Breast epithelium (tissue), 4 donors: ENCODE measurements at regions not wholly inside any gene's neighbourhood (a gene's known extent, or its start where the extent isn't known, plus 50 kb on each side); places are given as distances from the start of the nearest gene placed in this dataset.

ENCODE experiments used
- DNase-seq, 2 donors: peaks; one replicate each; pipeline ENCODE4 v3.0.0-alpha.2; 2019; ENCODE audit warnings: low spot score in 2 of 2
- H3K27ac ChIP-seq, 2 donors: fragments of 200-600 bp; sonication (generic) in 1 of 2; one replicate each; pipeline ENCODE4 v1.5.1; 2016 to 2019; ENCODE audit warnings: mild to moderate bottlenecking in 1 of 2
- H3K27me3 ChIP-seq, 2 donors: fragments of 200-600 bp; sonication (generic) in 1 of 2; one replicate each; pipeline versions ENCODE4 v1.5.1 to v1.6.0; 2017 to 2019; ENCODE audit warnings: control low read depth in 1 of 2, mild to moderate bottlenecking in 1 of 2
- H3K36me3 ChIP-seq: fragments of 200-600 bp; one replicate; pipeline ENCODE4 v1.5.1; 2019
- H3K4me1 ChIP-seq, 2 donors: fragments of 200-600 bp; sonication (generic); one replicate each; pipeline ENCODE4 v1.5.1; 2016 to 2019; ENCODE audit warnings: control low read depth in 1 of 2
- H3K4me3 ChIP-seq, 3 donors: fragments of 200-600 bp; sonication (generic); 1 replicate in 2 of 3; 2 replicates in 1 of 3; pipeline ENCODE4 v1.5.1; 2016 to 2019; ENCODE audit warnings: mild to moderate bottlenecking in 3 of 3, moderate library complexity in 2 of 3
- H3K9me3 ChIP-seq, 2 donors: fragments of 200-600 bp; sonication (generic) in 1 of 2; one replicate each; pipeline ENCODE4 v1.5.1; 2016 to 2019; ENCODE audit warnings: control low read depth in 1 of 2
- CTCF ChIP-seq, 3 donors: fragments of 450-650 bp; IDR thresholded peaks; one replicate each; pipeline ENCODE4 v1.5.1; 2016 to 2017; ENCODE audit warnings: antibody characterized with exemption in 3 of 3, mild to moderate bottlenecking in 3 of 3, moderate library complexity in 3 of 3
- POLR2A ChIP-seq: fragments of 450-650 bp; IDR thresholded peaks from one replicate; pipeline ENCODE4 v1.6.1; 2016; ENCODE audit warnings: antibody characterized with exemption, mild to moderate bottlenecking, moderate library complexity
- POLR2AphosphoS5 ChIP-seq, 3 donors: sonication (generic); formaldehyde crosslinking; IDR thresholded peaks; one replicate each; pipeline ENCODE4 v1.6.1; 2017; ENCODE audit warnings: antibody characterized with exemption in 3 of 3
- intact Hi-C: fragments of 100-400 bp; cut with DNase I; formaldehyde crosslinking; loops from one replicate; pipeline ENCODE4 v1.15.1; 2023; ENCODE audit warnings: low total_unique reads

GRCh38 chr4:176897226-176897625 is 104.5 kb upstream of the VEGFC start:
- intact Hi-C loops: no loop called here
- no peak overlapping the region for H3K27ac ChIP-seq
- H3K4me1 ChIP-seq: no peaks in the 10 kb centered on the region
- no peak overlapping the region for H3K4me3 ChIP-seq
- TF ChIP-seq POLR2AphosphoS5 (IDR thresholded peaks at IDR 0.05) (no peak), CTCF (IDR thresholded peaks at IDR 0.05) (no peak), POLR2A (no peak)
- no peaks in the 10 kb centered on the region for H3K9me3 ChIP-seq
- no peaks in the 10 kb centered on the region for H3K27me3 ChIP-seq
- DNase-seq: no peak
- no peaks in the 10 kb centered on the region for H3K36me3 ChIP-seq

- TF ChIP-seq POLR2A (no peak), POLR2AphosphoS5 (IDR thresholded peaks at IDR 0.05) (no peak), CTCF (IDR thresholded peaks at IDR 0.05) (no peak)
- DNase-seq: no peak
- no peaks in the 10 kb centered on the region for H3K4me1 ChIP-seq
Observed at GRCh38 chr4:176898791-176899190, 106.1 kb upstream of the VEGFC start.

GRCh38 chr4:176902710-176903323 is 110.1 kb upstream of the VEGFC start:
- H3K4me3 ChIP-seq: no peak overlapping the region
- DNase-seq: no peak
- no peaks in the 10 kb centered on the region for H3K9me3 ChIP-seq
- H3K36me3 ChIP-seq: no peaks in the 10 kb centered on the region
- no peaks in the 10 kb centered on the region for H3K4me1 ChIP-seq
- TF ChIP-seq POLR2AphosphoS5 (IDR thresholded peaks at IDR 0.05) (no peak), CTCF (IDR thresholded peaks at IDR 0.05) (no peak), POLR2A (no peak)
- intact Hi-C loops: no loop called here
- H3K27me3 ChIP-seq: no peaks in the 10 kb centered on the region
- no peak overlapping the region for H3K27ac ChIP-seq

More at GRCh38 chr4:176898791-176899190, 106.1 kb upstream of the VEGFC start:
- no peaks in the 10 kb centered on the region for H3K36me3 ChIP-seq
- H3K4me3 ChIP-seq: no peak overlapping the region
- H3K9me3 ChIP-seq: no peaks in the 10 kb centered on the region
- intact Hi-C loops: no loop called here
- no peaks in the 10 kb centered on the region for H3K27me3 ChIP-seq
- no peak overlapping the region for H3K27ac ChIP-seq

GRCh38 chr4:176906709-176907108 is 114.0 kb upstream of the VEGFC start:
- intact Hi-C loops: no loop called here
- Histone ChIP-seq H3K27ac (no peak overlapping the region), H3K27me3 (no peaks in the 10 kb centered on the region), H3K36me3 (no peaks in the 10 kb centered on the region), H3K4me3 (no peak overlapping the region), H3K4me1 (no peaks in the 10 kb centered on the region), H3K9me3 (no peaks in the 10 kb centered on the region)
- TF ChIP-seq CTCF (IDR thresholded peaks at IDR 0.05) (no peak), POLR2A (no peak), POLR2AphosphoS5 (IDR thresholded peaks at IDR 0.05) (no peak)
- DNase-seq: no peak

- no peak for TF ChIP-seq CTCF (IDR thresholded peaks at IDR 0.05)
- TF ChIP-seq POLR2AphosphoS5 (IDR thresholded peaks at IDR 0.05): no peak
- TF ChIP-seq POLR2A: no peak
- no peak for DNase-seq
Observed at GRCh38 chr4:176910646-176911045, 117.9 kb upstream of the VEGFC start.

More at GRCh38 chr4:176910646-176911045, 117.9 kb upstream of the VEGFC start:
- H3K9me3 ChIP-seq: peaks cover 2 to 20% of the 10 kb centered on the region in 2 donors
- no peaks in the 10 kb centered on the region for H3K36me3 ChIP-seq
- H3K4me3 ChIP-seq: no peak overlapping the region
- intact Hi-C loops: no loop called here
- no peaks in the 10 kb centered on the region for H3K27me3 ChIP-seq
- no peaks in the 10 kb centered on the region for H3K4me1 ChIP-seq
- no peak overlapping the region for H3K27ac ChIP-seq
